ENCODE measurements at regions not wholly inside any gene's neighbourhood (a gene's known extent, or its start where the extent isn't known, plus 50 kb on each side); places are given as distances from the start of the nearest gene placed in this dataset.

- no peak for DNase-seq
Measured at GRCh38 chr5:4866131-4866659, 273.9 kb upstream of the ADAMTS16 start.

DNA sequence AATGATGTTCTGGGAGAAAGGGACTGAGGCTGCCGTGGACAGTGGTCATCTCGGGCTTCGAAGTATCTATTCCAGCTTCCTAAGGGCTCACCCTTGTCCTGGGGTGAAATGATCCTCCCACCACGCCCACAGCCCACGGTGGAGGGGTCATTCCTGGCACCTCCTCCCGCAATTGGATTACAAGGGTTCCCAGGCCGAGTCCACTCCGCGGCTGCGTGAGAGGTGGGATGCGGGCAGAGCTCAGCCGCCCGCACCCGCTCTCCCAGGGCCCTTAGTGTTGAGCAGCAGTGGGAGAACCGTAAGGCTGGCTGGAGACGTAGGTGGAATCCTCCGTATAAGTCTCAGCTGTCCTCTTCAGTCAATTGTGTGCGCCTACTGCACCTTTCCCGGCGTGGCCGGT lies 273.3 kb upstream of the ADAMTS16 start:
- no peak for DNase-seq

- no peak for DNase-seq
Measured at GRCh38 chr5:4868140-4868735, 271.9 kb upstream of the ADAMTS16 start.

DNA sequence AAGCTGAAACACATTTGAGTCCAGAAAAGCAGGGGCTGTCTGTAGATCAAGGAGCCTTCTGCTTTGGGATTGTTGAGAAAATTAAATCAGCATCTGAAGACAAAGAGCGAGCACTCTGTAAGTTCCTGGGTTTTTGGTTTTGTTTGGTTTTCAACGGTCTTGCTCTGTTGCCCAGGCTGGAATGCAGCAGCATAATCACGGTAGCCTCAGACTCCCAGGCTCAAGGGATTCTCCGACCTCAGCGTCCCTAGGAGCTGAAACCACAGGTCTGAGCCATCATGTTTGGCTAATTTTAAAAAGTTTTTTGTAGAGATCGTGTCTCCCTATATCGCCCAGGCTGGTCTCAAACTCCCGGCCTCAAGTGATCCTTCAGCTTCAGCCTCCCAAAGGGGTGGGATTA lies 266.5 kb upstream of the ADAMTS16 start:
- DNase-seq, result no peak

- DNase-seq, result no peak
Measured at GRCh38 chr5:4874097-4874496, 266.0 kb upstream of the ADAMTS16 start.

DNA sequence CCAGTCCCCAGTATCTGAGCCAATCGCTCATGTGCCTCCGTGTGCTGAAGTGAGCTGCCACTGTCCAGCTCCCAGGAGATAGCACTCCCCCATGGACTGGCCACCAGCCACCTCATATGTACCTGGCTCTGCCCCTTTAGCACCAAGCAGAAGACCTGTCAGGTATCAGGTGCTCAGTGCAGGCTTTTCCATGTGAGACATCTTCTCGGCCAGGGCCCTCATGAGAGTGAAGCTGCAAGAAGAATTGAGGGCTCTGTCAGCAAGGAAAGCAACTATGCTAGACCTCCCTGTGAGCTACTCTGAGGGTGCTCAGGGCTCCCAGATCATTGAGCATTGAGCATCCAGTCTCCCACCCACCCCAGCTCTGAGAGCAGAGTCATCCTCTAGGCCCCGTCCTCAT lies 264.2 kb upstream of the ADAMTS16 start:
- DNase-seq, result no peak

- DNase-seq, result no peak
Measured at GRCh38 chr5:4876804-4877203, 263.3 kb upstream of the ADAMTS16 start.

- no peak for DNase-seq
Measured at GRCh38 chr5:4877579-4877978, 262.6 kb upstream of the ADAMTS16 start.

- no peak for DNase-seq
Measured at GRCh38 chr5:4879075-4879474, 261.1 kb upstream of the ADAMTS16 start.

DNA sequence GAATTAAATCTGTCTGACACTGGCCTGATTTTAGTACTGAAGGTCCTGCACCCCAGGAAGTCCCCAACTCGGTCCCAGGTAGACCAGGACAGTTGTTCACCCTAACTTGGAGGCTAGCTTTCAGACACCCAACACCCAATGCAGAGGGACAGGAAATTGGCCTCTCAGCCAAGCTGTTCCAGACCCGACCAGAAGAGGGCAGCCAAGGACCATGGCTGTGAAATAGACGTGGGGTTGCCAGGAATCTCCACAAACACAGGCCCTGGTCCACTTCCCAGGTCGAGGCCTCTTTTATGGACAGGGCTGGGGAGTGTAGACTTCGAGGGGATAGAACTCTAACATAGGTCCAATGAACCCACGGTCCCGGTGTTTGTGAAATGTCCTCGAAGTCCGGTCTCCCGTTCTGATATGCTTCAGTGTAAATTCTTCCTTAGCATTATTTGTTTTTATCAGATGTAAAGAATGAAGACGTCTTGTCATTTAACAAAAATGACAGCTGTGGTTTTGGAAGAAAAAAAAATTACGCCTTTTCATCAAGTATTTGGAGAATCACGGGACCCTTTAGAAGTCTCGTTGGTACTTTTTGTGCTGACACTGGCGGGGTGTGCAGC lies 260.3 kb upstream of the ADAMTS16 start:
- DNase-seq, result peak; percentile 1

DNA sequence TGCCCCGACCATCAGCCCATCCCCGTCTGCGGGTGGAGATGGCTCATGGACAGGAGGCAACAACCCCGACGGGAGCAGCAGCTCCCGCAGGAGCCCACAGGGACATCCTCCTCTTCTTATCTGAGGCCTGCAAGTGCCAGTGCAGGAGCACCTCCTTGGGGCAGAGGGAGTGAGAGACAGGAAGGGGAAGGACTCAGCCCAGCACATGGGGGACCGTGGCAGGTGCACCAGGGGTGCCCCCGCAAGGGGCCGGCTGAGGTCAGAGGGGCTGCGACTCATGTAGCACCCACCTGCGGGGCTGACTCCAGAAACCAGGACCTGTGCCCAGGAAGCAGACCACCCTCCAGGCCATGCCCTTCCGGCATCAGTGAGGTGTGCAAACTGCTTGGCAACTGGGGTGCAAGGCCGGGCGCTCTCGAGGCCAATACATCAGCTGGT lies 259.8 kb upstream of the ADAMTS16 start:
- DNase-seq, result no peak

GRCh38 chr5:4881366-4882002 lies 258.6 kb upstream of the ADAMTS16 start:
- no peak for DNase-seq

DNA sequence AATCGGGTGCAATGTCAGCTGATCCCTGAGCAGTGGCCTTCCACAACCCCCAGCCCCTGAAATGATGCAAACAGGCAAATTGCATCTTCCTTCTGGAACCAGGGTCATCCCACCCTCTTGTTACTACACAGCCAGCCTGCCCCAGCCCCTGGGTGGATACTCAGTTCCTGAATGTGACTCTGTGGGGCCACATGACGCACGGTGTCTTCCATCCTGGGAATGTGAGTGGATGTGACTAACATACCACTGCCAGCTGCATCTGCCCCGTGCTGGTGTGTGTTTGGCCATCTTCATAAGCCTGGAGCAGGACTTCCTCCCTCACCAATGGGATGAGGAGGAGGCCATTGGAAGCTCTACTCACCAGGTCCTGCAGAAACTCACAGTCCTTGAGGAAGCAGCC lies 257.9 kb upstream of the ADAMTS16 start:
- no peak for DNase-seq

DNA sequence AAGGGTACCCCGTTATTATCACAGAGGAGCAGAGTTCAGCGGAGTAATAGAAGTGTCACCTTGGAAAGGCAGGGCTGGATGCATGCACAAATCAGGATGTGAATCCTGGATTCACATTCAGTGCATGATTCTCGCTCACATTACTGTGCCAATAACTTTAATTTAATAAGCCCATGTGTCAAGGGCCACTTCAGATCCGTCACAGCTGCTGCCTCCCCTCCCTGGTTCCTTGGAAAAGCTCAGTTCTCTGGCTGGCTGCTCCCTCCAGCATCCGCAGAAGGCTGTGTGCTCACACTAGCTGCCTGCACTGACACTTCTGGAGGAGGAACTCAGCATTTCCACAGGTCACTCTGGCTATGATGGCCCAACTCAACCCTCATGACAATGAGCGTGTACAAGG lies 256.8 kb upstream of the ADAMTS16 start:
- no peak for DNase-seq

GRCh38 chr5:4893063-4893744 lies 246.9 kb upstream of the ADAMTS16 start:
- no peak for DNase-seq

- DNase-seq, result no peak
Measured at GRCh38 chr5:4896328-4896727, 243.8 kb upstream of the ADAMTS16 start.

DNA sequence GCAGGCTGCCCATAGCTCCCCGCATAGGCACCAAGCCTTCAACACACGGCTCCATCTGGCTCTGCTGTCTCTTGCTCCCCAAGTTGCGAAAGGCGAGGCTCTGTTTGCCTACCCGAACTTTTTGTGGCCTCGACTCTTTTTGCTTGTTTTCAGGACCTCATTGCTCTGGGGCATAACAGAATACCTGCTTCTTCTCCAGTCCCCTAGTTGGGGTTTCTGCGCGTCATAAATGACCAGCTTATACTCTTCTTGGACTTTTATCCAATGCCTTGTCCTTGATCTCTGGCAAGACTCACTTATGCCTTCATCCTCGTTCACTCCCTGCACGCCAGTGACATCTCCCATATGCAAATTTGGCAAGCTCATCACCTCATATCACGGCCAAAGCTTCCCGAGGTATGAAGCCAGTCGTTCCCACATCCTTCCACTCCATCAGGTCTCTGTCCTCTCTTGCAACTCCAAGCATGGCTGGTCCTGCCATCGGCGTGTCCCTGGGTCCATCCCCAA lies 238.8 kb upstream of the ADAMTS16 start:
- DNase-seq, result no peak

DNA sequence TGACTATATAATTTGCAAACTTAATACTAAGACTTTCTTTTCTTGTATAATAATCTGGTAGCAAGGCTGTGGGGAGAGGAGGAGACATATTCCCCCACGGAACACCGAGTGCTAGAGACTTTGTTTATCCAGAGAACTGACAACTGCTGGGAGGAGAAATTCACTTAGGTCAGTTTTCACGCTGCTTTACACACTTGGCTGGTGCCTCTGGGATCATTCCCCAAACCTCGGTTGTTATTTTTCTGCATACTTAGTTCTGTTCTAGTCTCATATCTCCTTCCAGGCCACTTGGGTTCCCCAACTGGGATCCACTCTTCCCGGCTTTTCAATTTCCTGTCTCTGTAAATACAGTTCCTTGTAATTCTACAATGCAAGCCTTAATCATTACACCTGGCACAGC lies 238.2 kb upstream of the ADAMTS16 start:
- DNase-seq, result no peak

GRCh38 chr5:4905674-4906520 lies 234.2 kb upstream of the ADAMTS16 start:
- DNase-seq, result no peak

DNA sequence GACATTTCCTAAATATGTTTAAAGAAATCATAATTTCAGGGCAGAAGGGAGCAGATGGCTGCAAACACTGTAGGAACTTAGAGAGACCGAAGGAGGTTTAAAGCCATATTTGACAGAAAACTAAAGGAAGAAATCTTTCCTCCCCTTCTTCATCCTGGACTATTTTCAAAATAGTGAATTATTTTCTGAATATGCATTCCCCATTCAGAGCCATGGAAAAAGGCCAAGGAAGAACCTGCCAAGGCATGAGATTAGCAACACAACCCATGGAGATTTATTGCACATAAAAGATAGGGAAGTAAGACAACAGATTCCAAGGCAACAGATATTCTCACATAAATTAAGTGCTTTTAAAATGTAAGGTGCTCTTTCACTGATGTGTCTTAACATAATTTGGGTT lies 233.3 kb upstream of the ADAMTS16 start:
- DNase-seq, result no peak

DNA sequence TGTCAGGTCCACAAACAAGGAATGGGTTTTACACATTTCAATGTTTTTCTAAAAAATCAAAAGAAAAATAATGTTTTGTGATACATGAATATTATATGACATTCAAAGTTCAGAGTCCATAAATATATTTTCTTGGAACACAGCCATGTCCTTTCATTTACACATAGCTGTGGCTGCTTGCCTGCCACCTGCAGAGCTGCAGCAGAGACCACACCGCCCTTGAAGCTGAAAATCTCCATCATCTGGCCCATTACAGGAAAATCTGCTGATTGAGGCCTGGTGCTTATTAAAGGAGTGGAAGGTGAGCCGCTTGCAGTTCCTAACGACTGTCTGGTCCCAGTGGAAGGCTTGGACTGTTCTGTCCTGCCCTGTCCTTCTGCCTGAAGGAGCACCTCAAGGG lies 232.6 kb upstream of the ADAMTS16 start:
- no peak for DNase-seq

DNA sequence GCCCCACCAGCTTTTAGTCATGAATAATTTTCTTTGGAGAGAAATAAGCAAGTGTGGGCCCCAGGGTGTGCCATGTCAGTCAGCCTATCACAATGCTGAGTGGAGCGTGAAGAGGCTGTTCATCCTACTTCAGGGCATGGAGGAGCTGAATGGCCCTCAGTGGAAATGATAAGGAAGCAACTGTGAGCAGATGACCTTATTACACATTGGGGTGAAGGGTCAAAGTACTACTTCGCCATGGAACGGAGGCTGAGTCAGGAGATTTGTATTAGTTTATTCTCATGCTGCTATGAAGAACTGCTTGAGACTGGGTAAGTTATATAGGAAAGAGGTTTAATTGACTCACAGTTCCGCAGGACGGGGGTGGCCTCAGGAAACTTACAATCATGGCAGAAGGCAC lies 231.0 kb upstream of the ADAMTS16 start:
- DNase-seq, result no peak

Measured in GF-D8 (cell line).